ENCODE measurements at regions not wholly inside any gene's neighbourhood (a gene's known extent, or its start where the extent isn't known, plus 50 kb on each side); places are given as distances from the start of the nearest gene placed in this dataset.

- TF ChIP-seq PREB (CRISPR knock-in tag; IDR thresholded peaks at IDR 0.05; ENCODE audit: borderline replicate concordance) (no peak), ZNF317 (CRISPR knock-in tag; IDR thresholded peaks at IDR 0.05; ENCODE audit: borderline replicate concordance, low read depth) (no peak), TP53 (CRISPR knock-in tag; IDR thresholded peaks at IDR 0.05) (no peak), ERG (CRISPR knock-in tag; IDR thresholded peaks at IDR 0.05) (no peak), NFE2L1 (CRISPR knock-in tag; IDR thresholded peaks at IDR 0.05) (no peak), NFATC4 (CRISPR knock-in tag; IDR thresholded peaks at IDR 0.05) (no peak), SMAD4 (CRISPR knock-in tag; IDR thresholded peaks at IDR 0.05) (no peak), ZNF219 (CRISPR knock-in tag; IDR thresholded peaks at IDR 0.05; ENCODE audit: borderline replicate concordance) (no peak), E2F4 (CRISPR knock-in tag; IDR thresholded peaks at IDR 0.05; ENCODE audit: borderline replicate concordance, low read depth) (no peak), CBFB (CRISPR knock-in tag; IDR thresholded peaks at IDR 0.05; ENCODE audit: low read depth) (no peak), HMGXB4 (CRISPR knock-in tag; IDR thresholded peaks at IDR 0.05) (no peak), ESRRA (CRISPR knock-in tag; IDR thresholded peaks at IDR 0.05; ENCODE audit: borderline replicate concordance) (no peak)
- Mint-ChIP-seq H3K4me3 (no peak overlapping the region), H3K27me3 (ENCODE audit: low read depth) (no peaks in the 10 kb centered on the region), H3K36me3 (no peaks in the 10 kb centered on the region), H3K27ac (no peak overlapping the region), H3K4me1 (peaks cover 37% of the 10 kb centered on the region), H3K9me3 (peaks cover 2% of the 10 kb centered on the region)
- DNase-seq (ENCODE audit: low spot score) (no peak), ATAC-seq (no peak)
- CTCF ChIA-PET, result no interaction called here
- POLR2A ChIA-PET, result no interaction called here
Observed at GRCh38 chr7:46283852-46284251, 362.8 kb upstream of the IGFBP3 start.

GRCh38 chr7:46282155-46282554 lies 361.1 kb upstream of the IGFBP3 start:
- peaks cover 37% of the 10 kb centered on the region for H3K4me1 Mint-ChIP-seq
- DNase-seq (ENCODE audit: low spot score) (peak; percentile 21), ATAC-seq (peak; percentile 86)
- POLR2A ChIA-PET, result no interaction called here
- H3K9me3 Mint-ChIP-seq, result peaks cover 18% of the 10 kb centered on the region
- H3K27ac Mint-ChIP-seq, result peak overlapping the region; percentile 55; the same call in 1 of the 2 replicates
- no peaks in the 10 kb centered on the region for H3K27me3 Mint-ChIP-seq (ENCODE audit: low read depth)
- CTCF ChIA-PET, result no interaction called here
- H3K4me3 Mint-ChIP-seq, result no peak overlapping the region
- peaks cover 4% of the 10 kb centered on the region; the same call in 1 of the 2 replicates for H3K36me3 Mint-ChIP-seq
- TF ChIP-seq ETV6 (CRISPR knock-in tag; IDR thresholded peaks at IDR 0.05) (no peak), USF2 (CRISPR knock-in tag; IDR thresholded peaks at IDR 0.05) (no peak)

- H3K4me3 Mint-ChIP-seq, result no peak overlapping the region
- TF ChIP-seq CTCF (IDR thresholded peaks at IDR 0.05) (no peak), ELF4 (CRISPR knock-in tag; IDR thresholded peaks at IDR 0.05; ENCODE audit: low read depth) (no peak)
- ChIA-PET CTCF (no interaction called here), POLR2A (interaction anchor here (0.6 kb wide), 1 partner anchor 896 kb away, joined by 3 read pairs; no protein-coding TSS in a partner anchor)
- ATAC-seq (no peak), DNase-seq (ENCODE audit: low spot score) (no peak)
- H3K36me3 Mint-ChIP-seq, result peaks cover 4% of the 10 kb centered on the region; the same call in 1 of the 2 replicates
- H3K27me3 Mint-ChIP-seq (ENCODE audit: low read depth), result no peaks in the 10 kb centered on the region
- H3K9me3 Mint-ChIP-seq, result peaks cover 24% of the 10 kb centered on the region
- H3K27ac Mint-ChIP-seq, result no peak overlapping the region
- H3K4me1 Mint-ChIP-seq, result peaks cover 37% of the 10 kb centered on the region
Observed at GRCh38 chr7:46281071-46281470, 360.0 kb upstream of the IGFBP3 start.
